Skin of body (tissue), 1 donor: ENCODE measurements at regions not wholly inside any gene's neighbourhood (a gene's known extent, or its start where the extent isn't known, plus 50 kb on each side); places are given as distances from the start of the nearest gene placed in this dataset.
"Not testable (repeated sequence)": the region's sequence is repeated elsewhere in the genome, so short reads cannot be mapped to it uniquely, and the experiment has no call there.

ENCODE experiments used
- DNase-seq: peaks from one replicate; lab custom pipeline; 2025; lab: John Stamatoyannopoulos, UW

DNA sequence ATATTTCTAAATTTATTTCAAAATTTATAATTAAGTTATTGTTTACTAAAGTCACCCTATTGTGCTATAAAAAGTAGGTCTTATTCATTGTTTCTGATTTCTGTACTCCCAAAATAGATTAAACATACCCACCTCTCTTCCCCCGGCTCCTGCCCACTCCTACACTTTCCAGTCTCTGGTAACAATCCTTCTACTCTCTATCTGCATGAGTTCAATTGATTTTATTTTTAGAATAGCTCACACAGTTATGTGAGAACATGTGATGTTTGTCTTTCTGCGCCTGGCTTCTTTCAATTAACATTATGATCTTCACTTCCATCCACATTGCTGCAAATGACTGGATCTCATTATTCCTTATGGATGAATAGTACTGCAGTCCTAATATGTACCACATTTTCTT, 269.3 kb downstream of the ACTRT1 start:
- DNase-seq, result no peak

DNA sequence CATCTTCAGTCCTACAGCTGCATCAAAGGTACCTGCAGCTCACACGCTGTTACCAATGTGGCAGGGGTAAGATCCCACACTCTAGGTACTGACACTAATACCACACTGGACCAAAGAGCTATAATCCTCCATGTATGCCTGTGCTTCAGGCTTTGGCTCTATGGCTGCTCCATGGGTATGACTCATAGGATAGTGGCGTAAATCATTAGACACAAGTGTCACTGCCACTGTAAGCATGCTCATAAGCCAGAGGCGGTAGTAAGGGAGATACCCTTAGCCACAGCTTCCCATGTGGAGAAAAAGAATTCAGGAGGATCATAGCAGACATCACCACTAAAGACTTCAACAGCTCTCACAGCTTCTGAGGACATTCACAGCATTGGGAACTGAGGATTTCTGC, 287.5 kb downstream of the ACTRT1 start:
- no peak for DNase-seq

DNA sequence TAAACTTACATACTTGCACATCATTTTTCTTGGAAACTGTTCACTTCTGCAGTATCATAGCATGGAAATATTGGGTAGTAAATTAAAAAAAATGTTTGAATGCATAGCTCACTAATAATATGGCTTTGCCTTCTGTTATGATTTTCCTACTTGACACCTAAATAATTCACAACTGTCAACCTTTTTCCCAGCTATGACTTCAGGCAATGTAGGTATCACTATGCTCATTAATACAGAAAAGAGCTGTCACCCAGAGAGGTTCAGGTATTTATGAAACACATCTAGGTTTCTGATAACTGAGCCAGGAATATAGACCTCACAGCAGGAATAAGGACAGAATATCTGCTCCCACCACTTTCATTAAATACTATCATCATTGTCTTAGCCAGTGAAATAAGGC, 289.5 kb downstream of the ACTRT1 start:
- DNase-seq, result no peak

DNA sequence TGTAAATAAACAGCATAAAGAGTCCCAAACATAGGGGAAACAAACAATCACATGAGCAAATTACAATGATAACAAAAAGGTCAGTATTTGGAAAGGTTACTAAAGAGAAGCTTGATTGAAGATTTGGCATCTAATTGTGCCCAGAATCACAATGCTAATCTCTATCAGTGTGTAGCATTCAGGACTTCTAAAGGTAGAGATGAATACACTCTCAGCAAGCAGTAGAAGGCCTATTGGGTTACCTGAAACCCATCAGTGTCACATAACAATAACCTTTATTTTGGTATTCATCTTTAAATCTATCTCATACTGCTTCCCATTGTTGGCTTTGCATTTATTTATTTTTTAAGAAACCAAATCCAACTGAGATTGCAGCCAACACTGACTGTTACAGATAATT, 319.5 kb downstream of the ACTRT1 start:
- DNase-seq, result no peak

DNA sequence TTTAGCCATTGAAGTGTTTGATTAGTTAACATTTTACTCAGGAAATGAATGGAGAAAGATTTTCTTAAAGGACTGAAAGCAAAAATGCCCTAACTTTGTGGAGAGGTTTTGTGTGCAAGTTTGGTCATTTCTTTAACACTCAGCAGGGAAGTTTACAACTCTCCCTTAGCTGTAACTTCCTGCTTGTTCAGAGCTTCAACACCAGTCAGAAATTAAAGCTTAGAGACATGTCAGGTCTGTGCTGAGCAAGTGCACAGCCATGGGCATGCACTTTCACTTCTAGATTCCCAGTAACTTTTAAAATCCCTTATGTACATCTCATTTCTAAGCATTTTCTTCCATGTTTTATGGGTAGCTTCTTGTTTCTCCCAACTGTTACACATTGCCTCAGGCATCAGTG, 326.0 kb downstream of the ACTRT1 start:
- DNase-seq, result no peak

DNA sequence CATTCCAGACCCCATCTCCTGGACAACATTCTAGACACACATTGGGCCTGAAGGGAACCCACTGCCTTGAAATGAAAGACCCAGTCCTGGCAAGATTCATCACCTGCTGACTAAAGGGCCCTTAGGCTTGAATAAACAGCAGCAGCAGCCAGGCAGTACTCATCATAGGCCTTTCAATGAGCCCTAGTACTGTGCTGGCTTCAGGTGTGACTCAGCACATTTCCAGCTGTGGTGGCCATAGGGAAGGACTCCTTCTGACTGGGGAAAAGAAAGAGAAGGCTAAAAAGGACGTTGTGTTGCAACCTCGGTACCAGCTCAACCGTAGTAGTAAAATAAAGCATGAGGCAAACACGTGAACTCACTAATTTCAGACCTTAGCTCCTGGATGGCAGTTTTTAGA, 344.0 kb downstream of the ACTRT1 start:
- no peak for DNase-seq

DNA sequence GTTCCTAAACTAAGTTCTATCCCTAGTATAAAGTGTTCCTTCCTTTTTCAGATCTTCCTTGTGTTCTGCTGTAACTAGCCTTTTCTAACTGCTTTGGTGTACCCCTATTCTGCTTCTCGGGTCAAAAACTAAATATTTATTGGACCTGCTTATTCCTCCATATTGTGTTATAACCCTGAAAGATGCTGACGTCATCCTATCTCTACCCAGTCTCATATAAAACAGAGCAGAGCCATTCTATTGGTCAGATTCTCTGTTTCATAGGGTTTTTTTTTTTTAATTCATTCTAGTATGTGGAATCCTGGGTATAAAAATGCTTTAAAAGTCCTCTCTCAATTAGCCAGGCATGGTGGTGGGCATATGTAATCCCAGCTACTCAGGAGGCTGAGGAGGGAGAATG, 349.7 kb downstream of the ACTRT1 start:
- no peak for DNase-seq

DNA sequence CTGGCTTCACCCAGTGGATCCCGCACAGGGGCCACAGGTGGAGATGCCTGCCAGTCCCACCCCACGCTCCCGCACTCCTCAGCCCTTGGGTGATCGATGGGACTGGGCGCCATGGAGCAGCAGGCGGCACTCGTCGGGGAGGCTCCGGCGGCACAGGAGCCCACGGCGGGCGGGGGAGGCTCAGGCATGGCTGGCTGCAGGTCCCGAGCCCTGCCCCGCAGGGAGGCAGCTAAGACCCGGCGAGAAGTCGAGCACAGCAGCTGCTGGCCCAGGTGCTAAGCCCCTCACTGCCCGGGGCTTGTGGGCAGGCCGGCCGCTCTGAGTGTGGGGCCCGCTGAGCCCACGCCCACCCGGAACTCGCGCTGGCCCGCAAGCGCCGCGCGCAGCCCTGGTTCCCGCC, 389.3 kb downstream of the ACTRT1 start:
- DNase-seq, result not testable (repeated sequence)

DNA sequence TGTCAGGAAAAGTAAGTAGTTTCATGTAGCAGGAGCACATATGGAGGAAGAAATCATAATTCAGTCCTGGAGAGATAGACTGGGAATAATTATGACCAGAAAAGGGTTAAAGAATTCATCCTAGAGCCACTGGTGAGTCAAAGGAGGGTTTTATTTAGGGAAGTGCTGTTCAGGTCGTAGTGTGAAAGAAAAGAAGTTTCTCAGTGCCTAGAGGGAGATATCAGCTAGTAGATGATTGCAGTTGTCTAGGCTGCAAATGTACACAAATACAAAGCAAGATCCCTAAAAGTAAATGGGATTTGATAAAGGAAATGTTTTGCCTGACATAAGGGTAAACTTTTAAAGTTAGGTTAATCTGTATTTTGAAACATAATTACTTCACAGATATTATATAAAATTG, 403.2 kb downstream of the ACTRT1 start:
- no peak for DNase-seq

DNA sequence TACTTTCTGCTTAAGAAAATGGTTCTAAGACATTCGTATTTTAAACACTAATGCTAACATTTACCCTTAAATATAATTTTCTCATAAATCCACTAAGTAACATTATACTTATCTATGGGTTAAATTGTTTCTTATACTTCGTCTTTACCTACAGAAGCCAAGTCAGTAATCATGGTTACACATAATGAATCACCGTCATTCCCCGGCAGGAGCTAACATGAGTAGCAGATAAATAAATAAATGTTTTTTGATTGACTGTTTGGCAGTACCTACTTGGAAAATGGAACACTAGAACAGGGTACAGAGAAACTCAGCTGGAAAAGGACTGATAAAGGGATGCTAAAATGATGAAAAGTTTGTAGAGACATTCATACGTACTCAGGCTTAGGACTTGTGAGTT, 430.4 kb downstream of the ACTRT1 start:
- DNase-seq, result no peak

DNA sequence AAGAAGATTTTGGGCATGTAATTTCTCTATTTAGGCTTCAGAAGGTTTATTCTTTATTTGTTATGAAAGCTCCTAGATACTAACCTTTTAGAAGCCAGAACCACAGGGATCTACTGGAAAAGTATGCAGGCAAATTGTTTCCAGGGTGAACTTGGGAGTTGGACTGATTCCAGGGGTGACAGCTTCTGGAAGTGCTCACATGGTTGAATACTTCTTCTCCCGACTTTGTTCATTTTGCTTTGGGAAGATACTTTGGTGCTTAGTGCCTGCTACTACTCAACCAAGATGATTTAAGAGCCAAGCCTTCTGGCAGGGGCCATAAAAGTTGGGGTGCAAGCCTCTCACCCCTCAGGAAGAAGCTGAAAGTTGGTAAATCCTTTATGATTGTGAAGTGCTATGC, 445.6 kb downstream of the ACTRT1 start:
- DNase-seq, result no peak

DNA sequence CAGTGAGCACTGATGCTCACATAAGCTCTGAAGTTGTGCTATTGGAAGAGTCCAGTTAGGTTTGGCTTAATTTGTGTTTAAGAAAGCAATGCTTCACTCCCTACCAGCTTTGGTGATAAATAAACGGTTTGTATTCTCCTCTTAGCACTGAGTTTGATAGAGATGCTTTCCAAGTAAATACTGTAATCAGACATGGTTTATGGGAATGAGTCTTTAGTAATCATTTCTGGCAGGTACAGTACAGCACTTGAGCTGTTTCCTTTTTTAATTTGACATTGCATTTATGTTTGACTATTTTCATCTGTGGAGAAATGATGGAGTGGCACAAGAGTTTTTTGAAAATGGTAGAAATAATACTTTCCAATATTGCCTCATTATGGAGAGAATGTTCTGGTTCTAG, 455.3 kb downstream of the ACTRT1 start:
- no peak for DNase-seq

DNA sequence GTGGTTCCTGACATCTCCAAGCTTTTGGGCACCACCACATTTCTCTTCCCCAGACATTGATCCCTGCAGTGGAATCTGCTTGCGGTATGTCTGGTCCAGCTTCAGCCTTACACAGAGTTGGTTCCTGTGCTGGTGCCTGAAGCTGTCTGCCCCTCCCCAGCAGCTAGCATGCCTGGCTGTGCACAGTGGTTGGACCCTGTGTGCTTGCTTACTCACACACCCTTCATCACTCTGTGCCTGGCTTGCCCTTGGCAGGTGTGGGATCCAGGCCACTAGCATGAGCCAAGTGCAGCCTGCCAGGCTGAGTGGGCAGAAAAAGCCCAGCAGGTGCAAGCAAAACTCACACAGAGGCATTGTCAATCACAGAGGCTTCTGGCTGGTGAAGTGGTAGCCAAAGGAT, 473.8 kb downstream of the ACTRT1 start:
- no peak for DNase-seq

DNA sequence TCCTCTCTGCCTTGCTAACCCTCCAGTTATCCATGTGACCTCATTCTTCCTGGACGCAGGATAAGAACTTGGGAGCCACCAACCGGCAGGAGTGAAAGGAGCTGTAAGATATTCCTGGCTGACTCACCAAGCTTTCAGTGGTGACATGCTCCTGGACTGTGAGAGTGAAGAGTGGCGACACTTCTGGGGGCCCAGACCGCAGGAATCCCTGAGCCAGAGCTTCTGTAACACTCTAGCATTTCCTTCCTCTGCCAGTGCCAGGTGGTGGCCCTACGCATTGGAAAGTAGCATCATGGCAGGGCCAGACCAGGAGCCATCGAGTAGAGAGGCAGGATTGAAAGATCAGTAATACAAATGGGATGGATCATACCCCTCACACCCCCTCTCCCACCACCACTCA, 474.3 kb downstream of the ACTRT1 start:
- DNase-seq, result no peak

DNA sequence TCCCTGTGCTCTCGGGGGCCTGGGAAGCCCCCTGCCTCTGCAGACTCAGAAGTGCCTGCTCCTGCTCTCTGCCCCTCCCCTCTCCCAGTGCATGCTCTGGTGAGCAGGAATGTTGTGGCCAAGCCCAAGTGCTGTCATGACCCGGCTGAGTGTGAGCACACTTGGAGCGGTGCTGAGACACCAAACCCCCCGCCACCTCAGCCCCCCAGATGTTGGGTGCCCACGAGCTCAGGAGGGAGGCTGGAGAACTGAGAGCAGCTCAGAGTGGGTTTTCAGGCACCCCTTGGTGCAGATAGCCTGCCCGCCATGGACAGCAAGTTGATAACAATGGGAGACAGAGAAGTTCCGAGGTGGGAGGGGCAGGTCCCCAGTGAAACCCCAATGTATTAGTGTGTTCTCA, 477.4 kb downstream of the ACTRT1 start:
- DNase-seq, result no peak

DNA sequence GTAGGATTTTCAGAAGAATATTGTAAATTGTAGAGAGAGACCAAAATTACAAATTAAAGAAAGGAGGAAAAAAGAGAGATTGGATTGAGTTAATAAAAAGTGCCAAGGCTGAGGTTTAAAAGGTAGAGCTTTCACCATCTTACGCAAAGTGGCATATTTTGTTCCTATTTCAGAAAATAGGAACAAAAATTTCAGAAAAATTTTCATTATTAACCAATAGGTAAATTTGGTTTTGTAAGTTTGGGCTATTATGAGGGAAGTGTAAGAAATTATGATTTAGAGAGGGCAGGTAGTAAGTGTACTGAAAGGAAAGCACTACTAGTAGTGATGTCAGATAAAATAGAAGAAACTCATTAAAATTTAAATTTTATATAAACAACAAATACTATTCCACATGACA, 479.7 kb downstream of the ACTRT1 start:
- no peak for DNase-seq

DNA sequence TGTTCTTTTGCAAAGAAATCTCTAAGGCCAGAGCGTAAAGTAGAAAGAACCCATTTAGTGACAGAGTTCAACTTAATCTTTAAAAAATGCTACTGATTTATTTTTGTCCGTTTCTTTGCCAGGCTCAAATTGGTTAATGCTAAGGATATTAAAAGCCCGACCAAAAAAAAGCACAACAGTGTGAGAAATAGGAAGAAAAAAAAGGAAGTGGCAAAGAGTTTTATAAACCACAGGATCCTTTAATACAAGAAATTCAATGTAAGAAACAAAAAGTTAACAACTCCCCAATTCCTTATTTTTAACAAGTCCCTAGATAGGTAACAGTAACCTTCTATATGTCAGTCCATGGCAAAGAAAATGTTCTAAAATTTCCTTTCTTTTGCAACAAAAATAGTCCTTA, 480.4 kb downstream of the ACTRT1 start:
- no peak for DNase-seq

DNA sequence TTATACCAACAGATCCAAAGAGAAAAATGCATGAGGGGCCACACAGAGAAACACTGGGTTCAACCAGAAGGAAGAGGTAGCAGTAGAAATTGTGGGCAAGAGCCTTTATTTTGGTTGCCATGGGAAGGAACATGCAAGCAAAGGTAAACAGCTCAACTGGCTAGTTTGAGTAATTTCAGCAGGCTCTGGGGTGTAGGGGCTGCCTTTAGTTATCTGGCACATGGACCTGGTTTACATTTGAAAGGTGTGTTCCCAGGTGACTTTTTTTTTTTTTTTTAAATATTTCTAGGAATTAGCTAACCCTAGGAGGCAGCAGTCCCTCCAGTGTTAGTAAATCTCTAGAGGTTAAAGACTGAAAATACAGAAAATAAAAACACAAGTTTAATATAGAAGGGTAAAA, 481.9 kb downstream of the ACTRT1 start:
- no peak for DNase-seq

DNA sequence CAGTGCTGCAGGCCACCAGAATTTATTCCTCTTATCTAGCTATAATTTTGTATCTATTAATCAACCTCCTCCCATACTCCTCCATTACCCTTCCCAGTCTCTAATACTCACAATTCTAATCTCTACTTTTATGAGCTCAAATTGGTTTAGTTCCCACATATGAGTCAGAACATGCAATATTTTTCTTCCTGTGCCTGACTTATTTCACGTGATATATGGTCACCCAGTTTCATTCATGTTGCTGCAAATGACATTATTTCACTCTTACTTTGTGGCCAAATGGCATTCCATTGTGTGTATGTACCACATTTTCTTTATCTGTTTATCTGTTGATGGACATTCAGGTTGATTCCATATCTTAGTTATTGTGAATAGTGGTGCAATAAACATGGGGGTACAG, 483.5 kb downstream of the ACTRT1 start:
- no peak for DNase-seq

DNA sequence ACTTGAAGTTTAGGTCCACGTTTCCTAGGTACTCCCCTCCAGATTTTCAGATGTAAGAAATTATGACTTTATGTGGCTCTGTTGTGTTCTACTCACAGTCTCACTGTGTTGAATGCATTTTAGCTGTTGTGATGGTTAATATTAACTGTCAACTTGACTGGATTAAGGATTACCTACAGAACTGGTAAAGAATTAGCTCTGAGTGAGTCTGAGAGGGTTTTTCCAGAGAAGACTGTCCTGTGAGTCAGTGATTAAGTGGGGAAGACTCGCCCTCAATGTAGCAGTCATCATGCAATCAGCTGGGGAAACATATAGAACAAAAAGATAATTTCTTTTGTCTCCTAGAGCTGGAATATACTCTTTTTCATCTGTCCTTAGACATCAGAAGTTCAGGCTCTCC, 493.4 kb downstream of the ACTRT1 start:
- no peak for DNase-seq

DNA sequence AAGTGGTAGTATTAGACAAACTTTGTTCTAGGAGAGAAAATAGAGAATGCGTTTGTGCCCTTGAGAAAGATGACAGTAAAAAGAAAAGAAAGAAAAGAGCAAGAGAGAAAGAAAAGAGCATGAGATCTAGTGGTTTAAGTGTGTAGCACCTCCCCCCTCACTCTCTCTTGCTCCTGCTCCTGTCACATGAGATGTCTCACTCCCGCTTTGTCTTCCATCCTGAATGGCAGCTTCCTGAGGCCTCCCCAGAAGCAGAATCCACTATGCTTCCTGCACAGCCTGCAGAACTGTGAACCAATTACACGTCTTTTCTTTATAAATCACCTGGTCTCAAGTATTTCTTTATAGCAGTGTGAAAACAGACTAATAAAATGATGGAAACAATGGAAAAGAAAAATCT, 499.6 kb downstream of the ACTRT1 start:
- DNase-seq, result no peak

DNA sequence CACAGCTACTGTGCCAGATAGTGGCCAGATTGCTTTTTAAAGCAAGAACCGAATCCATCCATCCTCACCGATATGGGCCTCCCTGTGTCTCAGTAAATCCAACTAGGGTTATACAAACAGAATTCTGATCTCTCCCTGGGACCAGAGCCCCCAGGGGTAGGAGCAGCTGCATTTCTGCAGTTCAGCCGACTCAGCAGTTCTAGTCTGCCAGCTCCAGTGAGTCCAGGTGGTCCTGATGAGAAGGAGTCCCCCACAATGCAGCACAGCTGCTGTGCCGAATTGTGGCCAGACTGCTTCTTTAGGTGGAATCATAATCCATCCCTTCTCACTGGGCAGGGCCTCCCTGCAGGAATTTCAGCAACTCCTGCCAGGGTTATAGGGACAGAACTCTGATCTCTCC, 532.9 kb downstream of the ACTRT1 start:
- no peak for DNase-seq

DNA sequence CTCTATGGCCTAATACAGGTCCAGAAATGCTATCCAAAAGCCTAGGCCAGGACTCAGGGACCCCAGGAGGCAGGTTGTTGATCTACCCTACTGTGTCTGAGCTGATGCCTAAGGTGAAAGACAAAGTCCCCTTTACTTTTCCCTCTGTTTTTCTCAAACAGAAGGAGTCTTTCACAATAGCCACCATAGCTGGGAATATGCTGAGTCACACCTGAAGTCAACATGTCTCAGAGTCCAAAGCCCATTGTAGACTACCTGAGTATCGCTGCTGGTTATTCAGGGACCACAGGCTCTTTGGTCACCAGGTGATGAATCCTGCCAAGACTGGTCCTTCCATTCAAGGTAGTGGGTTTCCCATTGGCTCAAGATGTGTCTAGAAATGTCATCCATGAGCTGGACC, 562.2 kb downstream of the ACTRT1 start:
- DNase-seq, result no peak

DNA sequence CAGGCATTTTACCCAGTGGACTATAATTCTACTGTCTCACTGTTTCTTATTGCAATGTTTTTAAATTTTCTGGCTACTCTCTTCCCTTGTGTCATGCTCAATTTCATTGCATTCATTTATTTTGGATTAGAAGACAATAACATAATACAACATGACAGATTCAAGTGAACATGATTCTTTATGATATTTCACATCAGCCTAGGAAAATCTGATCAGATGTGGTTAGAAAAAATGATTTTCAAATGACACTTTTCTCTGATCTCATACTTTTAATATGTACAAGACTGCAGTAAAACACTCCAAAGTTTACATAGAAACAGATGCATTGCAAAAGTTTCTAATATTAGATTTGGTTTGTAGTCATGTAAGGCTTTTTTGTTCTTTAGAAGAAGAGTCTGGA, 586.0 kb downstream of the ACTRT1 start:
- DNase-seq, result peak; percentile 87

DNA sequence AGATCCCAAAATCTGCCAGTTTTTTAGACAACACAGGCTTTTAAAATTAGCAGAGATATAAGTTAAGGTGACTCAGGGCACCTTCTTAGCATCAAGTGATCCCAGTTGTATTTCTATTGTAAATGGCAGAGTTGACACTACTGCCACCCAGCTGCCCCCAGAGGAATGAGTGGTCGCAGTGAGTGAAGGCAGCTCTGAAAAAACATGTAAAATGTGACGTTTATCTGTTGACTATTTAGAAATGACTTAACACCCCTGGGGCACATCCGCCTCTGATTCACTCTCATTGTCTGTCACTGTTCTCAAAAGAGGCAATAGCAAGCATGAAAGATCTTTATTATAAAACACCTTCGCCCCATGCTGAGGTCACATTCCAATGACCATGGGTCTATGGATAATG, 592.4 kb downstream of the ACTRT1 start:
- DNase-seq, result no peak
